Choroid plexus epithelial cell (primary cell): ENCODE measurements at regions not wholly inside any gene's neighbourhood (a gene's known extent, or its start where the extent isn't known, plus 50 kb on each side); places are given as distances from the start of the nearest gene placed in this dataset.
"Not testable (repeated sequence)": the region's sequence is repeated elsewhere in the genome, so short reads cannot be mapped to it uniquely, and the experiment has no call there.

Source experiments
- DNase-seq: peaks from one replicate; pipeline ENCODE4 v3.0.0-alpha.2; 2010; ENCODE audit warnings: low read depth
- H3K4me3 ChIP-seq: 2 replicates; pipeline ENCODE4 v1.5.1; 2011; ENCODE audit warnings: low read depth, mild to moderate bottlenecking, control low read depth, low read length, moderate library complexity
- CTCF ChIP-seq: conservative IDR thresholded peaks from 2 replicates; pipeline ENCODE4 v1.5.1; 2011; ENCODE audit warnings: low read depth, mild to moderate bottlenecking, control low read depth, inconsistent platforms, low read length, moderate library complexity

GRCh38 chr5:19125956-19126713 lies 861.9 kb downstream of the CDH18 start:
- DNase-seq: no peak
- no peak for TF ChIP-seq CTCF
- no peak overlapping the region for H3K4me3 ChIP-seq

- H3K4me3 ChIP-seq: no peak overlapping the region
- no peak for TF ChIP-seq CTCF
- no peak for DNase-seq
These were observed 847.7 kb downstream of the CDH18 start for GRCh38 chr5:19140276-19140675.

- not testable (repeated sequence) for DNase-seq, H3K4me3 ChIP-seq
These were observed 846.0 kb downstream of the CDH18 start for GRCh38 chr5:19141937-19142524.

GRCh38 chr5:19142713-19143414 lies 845.1 kb downstream of the CDH18 start:
- not testable (repeated sequence) for H3K4me3 ChIP-seq

GRCh38 chr5:19143935-19144334 lies 844.1 kb downstream of the CDH18 start:
- TF ChIP-seq CTCF: no peak
- DNase-seq: no peak
- H3K4me3 ChIP-seq: no peak overlapping the region

More at GRCh38 chr5:19142713-19143414, 845.1 kb downstream of the CDH18 start:
- DNase-seq: not testable (repeated sequence)

- H3K4me3 ChIP-seq: no peak overlapping the region
- no peak for TF ChIP-seq CTCF
- no peak for DNase-seq
These were observed 818.6 kb downstream of the CDH18 start for GRCh38 chr5:19169426-19169825.

- no peak for TF ChIP-seq CTCF
- H3K4me3 ChIP-seq: no peak overlapping the region
- DNase-seq: no peak
These were observed 815.0 kb downstream of the CDH18 start for GRCh38 chr5:19172926-19173470.
